Large intestine (tissue), 3 donors: ENCODE measurements at regions not wholly inside any gene's neighbourhood (a gene's known extent, or its start where the extent isn't known, plus 50 kb on each side); places are given as distances from the start of the nearest gene placed in this dataset.

Source experiments
- DNase-seq, 2 donors: peaks; one replicate each; pipeline versions ENCODE4 v3.0.0 to v3.0.0-alpha.2; 2013
- H3K27ac ChIP-seq: one replicate; pipeline ENCODE4 v1.5.1; 2013; ENCODE audit warnings: low read length
- H3K27me3 ChIP-seq: 2 replicates; pipeline ENCODE4 v1.6.1; 2013; ENCODE audit warnings: low read length; ENCODE audit not compliant: control insufficient read depth, insufficient read depth
- H3K36me3 ChIP-seq: 2 replicates; pipeline ENCODE4 v1.6.1; 2013; ENCODE audit warnings: low read length; ENCODE audit not compliant: control insufficient read depth, insufficient read depth
- H3K4me1 ChIP-seq: one replicate; pipeline ENCODE4 v1.6.1; 2013; ENCODE audit warnings: low read length; ENCODE audit not compliant: control insufficient read depth, insufficient read depth
- H3K4me3 ChIP-seq: one replicate; pipeline ENCODE4 v1.5.1; 2013; ENCODE audit warnings: low read length
- H3K9me3 ChIP-seq: one replicate; pipeline ENCODE4 v1.6.1; 2013; ENCODE audit warnings: mild to moderate bottlenecking, low read depth, low read length, moderate library complexity; ENCODE audit not compliant: control insufficient read depth
- WGBS: methylation state at CpG from one replicate; pipeline ENCODE4 v1.1.5; 2013; ENCODE audit warnings: low lambda C conversion rate; ENCODE audit not compliant: insufficient coverage; 5-methylcytosine and 5-hydroxymethylcytosine counted together

DNA sequence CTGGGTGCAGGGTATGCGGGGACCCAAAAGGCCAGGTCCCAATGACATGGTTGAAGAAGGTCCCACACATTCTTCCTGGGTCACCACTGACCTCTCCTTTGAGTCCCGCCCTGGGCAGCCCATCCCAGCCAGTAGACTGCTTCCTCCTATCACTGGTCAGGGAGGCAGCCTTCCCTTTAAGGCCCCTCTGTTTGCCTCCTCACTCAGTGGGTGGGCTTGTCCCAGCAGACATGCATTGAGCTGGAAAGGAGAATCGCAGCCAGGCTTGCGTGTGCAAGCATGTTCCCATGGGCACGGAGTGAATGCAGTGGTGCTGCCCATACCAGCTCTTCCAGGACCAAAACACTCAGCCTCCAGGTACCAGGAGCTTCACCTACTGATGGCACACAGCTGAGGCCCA, 162.4 kb upstream of the SYT13 start:
- Histone ChIP-seq H3K36me3 (no peaks in the 10 kb centered on the region), H3K9me3 (no peaks in the 10 kb centered on the region), H3K27me3 (peaks cover 2% of the 10 kb centered on the region), H3K4me1 (no peaks in the 10 kb centered on the region), H3K27ac (no peak overlapping the region), H3K4me3 (no peak overlapping the region)
- no CpG with 5 or more reads among the region's 5 CpGs for WGBS
- no peak for DNase-seq

DNA sequence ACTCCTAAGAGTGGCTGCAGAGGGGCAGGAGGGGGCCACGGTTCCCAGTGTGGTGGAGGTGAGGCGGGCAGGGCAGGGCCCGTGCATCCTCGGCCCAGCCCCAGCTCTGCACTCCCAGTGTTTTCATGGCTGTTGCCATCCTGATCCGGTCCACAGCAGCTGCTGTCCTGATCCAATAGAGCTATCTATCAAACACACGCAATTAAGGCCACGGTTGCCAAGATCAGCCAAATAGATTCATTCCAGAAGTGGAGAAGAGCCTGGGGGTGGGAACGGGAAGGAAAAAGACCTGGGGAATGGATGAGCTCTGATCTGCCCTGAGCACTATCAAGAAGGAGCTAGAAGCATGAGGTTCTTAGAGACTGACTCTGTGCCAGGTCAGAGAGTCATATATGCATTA, 160.9 kb upstream of the SYT13 start:
- Histone ChIP-seq H3K27me3 (peaks cover 2% of the 10 kb centered on the region), H3K4me3 (no peak overlapping the region), H3K4me1 (no peaks in the 10 kb centered on the region), H3K36me3 (no peaks in the 10 kb centered on the region), H3K9me3 (no peaks in the 10 kb centered on the region), H3K27ac (no peak overlapping the region)
- no CpG with 5 or more reads among the region's 8 CpGs for WGBS
- DNase-seq = no peak

DNA sequence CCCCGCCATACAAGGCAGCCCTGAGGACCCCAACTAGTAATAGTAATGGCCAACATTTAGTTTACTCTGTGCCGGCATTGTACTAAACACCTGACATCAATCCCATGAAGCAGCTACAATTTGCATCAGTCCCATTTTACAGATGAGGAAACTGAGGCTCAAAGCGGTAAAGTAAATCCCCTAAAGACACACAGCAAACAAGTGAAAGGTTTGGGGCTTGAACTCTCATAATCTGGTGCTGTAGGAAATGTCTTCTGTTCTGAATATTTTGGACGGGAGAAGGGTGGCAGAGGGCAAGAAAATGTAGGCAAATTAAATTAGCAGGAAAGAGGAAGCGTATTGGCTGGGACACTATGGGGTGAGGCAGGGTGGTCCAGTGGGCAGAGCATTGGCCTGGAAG, 160.3 kb upstream of the SYT13 start:
- Histone ChIP-seq H3K36me3 (no peaks in the 10 kb centered on the region), H3K27ac (no peak overlapping the region), H3K27me3 (peaks cover 4% of the 10 kb centered on the region), H3K4me1 (no peaks in the 10 kb centered on the region), H3K4me3 (no peak overlapping the region), H3K9me3 (no peaks in the 10 kb centered on the region)
- WGBS = no CpG with 5 or more reads among the region's 5 CpGs
- no peak for DNase-seq

DNA sequence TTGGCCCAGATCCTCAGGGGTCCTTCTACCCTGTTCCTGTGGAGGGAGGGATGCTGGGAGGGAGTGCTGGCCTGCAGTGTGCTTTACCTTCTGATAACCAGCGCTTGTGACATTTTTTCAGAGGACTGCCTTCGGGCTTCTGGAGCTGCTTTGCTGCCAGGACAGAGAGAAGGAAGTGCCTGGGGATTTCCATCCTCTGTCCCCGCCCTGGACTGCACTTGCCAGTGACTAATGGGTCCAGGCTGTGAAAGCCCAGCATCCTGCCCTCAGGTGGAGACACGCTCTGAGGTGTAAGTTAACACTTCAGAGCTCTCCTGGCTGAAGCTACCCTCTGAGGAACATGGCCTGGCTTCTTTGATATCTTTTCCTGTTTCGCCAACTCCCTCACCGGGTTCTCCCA, 158.7 kb upstream of the SYT13 start:
- Histone ChIP-seq H3K27me3 (peaks cover 8% of the 10 kb centered on the region), H3K36me3 (no peaks in the 10 kb centered on the region), H3K4me1 (no peaks in the 10 kb centered on the region), H3K9me3 (no peaks in the 10 kb centered on the region), H3K27ac (no peak overlapping the region), H3K4me3 (no peak overlapping the region)
- no peak for DNase-seq
- WGBS = no CpG with 5 or more reads among the region's 6 CpGs

DNA sequence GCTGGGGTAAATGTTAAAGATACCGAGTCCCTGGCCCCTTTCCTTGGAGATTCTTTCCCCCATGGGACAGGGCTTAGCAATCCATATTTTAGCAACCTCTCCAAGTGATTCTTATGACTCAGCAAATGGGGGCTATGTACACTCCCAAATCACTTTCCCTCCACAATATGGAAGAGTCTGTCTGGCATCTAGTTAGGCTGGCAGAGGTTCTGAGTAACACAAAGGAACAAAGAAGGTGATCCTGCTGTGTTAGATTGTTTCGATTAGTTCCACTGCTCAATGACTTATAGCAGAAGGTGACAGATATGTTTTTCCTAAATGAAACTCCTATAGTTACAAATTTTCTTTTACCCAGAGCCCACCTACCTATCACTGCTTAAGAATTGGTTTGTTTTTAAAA, 154.0 kb upstream of the SYT13 start:
- H3K36me3 ChIP-seq = no peaks in the 10 kb centered on the region
- H3K27ac ChIP-seq = no peak overlapping the region
- no peak overlapping the region for H3K4me3 ChIP-seq
- no peaks in the 10 kb centered on the region for H3K4me1 ChIP-seq
- no CpG with 5 or more reads among the region's 2 CpGs for WGBS
- peaks cover 15% of the 10 kb centered on the region for H3K27me3 ChIP-seq
- no peaks in the 10 kb centered on the region for H3K9me3 ChIP-seq
- DNase-seq = no peak

DNA sequence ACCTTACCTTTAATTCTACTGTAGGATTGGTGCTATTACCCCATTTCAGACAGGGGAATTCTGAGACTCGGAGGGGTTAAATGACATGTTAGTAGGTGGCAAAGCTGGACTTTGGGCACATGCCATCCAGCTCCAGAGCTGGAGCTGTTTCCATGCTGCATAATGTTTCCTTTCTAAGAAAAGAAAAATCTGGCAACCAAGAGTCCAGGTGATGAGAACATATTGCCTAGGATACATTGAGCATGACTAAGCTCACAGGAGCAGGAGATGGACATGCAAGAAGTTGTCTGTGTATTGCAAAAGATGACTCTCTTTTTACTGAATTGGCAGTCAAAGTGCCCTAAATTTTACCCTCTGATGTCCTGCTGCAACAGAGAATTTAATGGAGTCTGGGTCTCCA, 150.8 kb upstream of the SYT13 start:
- Histone ChIP-seq H3K4me1 (no peaks in the 10 kb centered on the region), H3K9me3 (no peaks in the 10 kb centered on the region), H3K27ac (no peak overlapping the region), H3K36me3 (no peaks in the 10 kb centered on the region), H3K27me3 (peaks cover 23% of the 10 kb centered on the region), H3K4me3 (no peak overlapping the region)
- DNase-seq = no peak
- WGBS = no CpG with 5 or more reads among the region's 1 CpG

DNA sequence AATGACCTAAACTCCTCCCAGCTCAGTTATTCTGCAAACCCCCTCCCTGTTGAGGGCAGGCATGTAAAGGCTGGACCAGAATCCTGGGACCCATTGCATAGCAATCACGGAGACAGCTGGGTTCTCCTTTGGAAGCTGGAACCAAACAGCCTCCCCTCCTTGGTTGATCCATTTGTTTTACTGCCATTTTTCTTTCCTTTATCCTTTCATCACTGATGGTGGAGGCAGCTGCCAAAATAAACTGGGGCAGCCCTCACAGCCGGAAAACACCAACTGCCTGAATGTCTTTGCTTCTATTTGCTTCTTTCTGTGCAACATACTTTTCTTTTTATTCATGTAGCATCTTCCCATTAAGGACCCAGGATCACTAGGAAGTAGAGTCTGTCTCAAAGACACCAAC, 150.0 kb upstream of the SYT13 start:
- no peaks in the 10 kb centered on the region for H3K9me3 ChIP-seq
- peaks cover 21% of the 10 kb centered on the region for H3K27me3 ChIP-seq
- no peaks in the 10 kb centered on the region for H3K36me3 ChIP-seq
- WGBS = no CpG with 5 or more reads among the region's 2 CpGs
- no peak overlapping the region for H3K27ac ChIP-seq
- H3K4me3 ChIP-seq = no peak overlapping the region
- no peaks in the 10 kb centered on the region for H3K4me1 ChIP-seq
- no peak for DNase-seq

DNA sequence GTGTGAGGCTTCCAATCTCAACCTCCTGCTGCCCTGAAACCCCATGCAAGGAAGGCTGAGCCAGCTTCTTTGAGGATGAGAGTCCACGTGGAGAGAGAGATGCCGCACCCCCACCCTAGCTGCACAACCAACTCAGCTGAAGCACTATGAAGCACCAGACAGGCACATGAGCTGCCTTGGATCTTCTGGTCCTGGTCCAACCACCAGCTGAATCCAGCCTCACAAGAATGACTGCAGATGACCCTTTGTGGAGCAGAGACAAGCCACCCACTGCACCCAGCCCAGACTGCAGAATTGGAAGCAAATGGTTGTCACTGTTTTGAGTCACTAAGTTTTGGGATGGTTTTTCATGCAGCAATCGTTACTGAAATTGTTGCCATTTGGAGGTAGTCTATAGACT, 149.6 kb upstream of the SYT13 start:
- H3K36me3 ChIP-seq = no peaks in the 10 kb centered on the region
- no peak overlapping the region for H3K4me3 ChIP-seq
- H3K27ac ChIP-seq = no peak overlapping the region
- no peaks in the 10 kb centered on the region for H3K9me3 ChIP-seq
- WGBS = no CpG with 5 or more reads among the region's 3 CpGs
- H3K4me1 ChIP-seq = no peaks in the 10 kb centered on the region
- H3K27me3 ChIP-seq = peaks cover 18% of the 10 kb centered on the region
- DNase-seq = no peak

DNA sequence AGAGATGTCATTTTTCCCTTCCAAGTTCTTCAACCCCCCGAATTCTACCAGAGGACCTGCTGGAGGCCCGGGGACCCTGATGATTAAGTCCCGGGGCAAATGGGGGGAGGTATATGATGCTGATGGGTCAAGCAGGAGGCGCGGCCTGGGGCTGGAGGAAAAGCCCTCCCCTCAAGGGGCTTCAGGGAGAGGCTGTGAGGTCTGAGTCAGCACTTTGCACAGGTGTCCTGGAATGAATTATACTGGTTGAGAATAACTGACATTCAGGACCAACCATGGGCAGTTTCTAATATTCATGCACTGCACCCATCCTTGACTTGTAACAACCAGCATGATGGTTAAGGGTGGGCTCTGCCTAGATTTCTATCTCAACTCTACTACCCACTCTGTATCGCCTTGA, 146.8 kb upstream of the SYT13 start:
- no peaks in the 10 kb centered on the region for H3K4me1 ChIP-seq
- WGBS = no CpG with 5 or more reads among the region's 6 CpGs

DNA sequence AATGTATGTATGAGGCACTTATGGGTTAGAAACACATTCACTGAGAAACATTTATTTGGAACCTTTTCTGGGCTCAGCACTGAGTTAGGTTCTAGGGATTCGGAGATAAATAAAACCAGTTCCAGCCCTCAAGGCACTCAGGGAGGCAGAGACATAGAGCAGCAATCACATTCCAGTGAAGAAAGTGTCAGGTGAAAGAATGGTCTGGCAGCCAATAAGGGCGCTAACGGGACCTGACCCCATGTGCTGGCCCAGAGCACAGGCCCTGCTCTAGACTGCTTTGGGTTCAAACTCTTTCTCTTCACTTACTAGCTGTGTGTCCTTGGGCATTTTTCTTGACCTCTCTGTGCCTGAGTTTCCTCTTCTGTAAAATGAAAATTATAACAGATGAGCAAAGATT, 146.0 kb upstream of the SYT13 start:
- Histone ChIP-seq H3K27me3 (peaks cover 17% of the 10 kb centered on the region), H3K4me3 (no peak overlapping the region), H3K4me1 (no peaks in the 10 kb centered on the region), H3K27ac (no peak overlapping the region), H3K9me3 (no peaks in the 10 kb centered on the region), H3K36me3 (no peaks in the 10 kb centered on the region)
- DNase-seq = no peak
- no CpG with 5 or more reads among the region's 3 CpGs for WGBS

More for the DNA sequence above, 146.8 kb upstream of the SYT13 start:
- no peak for DNase-seq
- no peak overlapping the region for H3K27ac ChIP-seq
- peaks cover 17% of the 10 kb centered on the region for H3K27me3 ChIP-seq
- H3K4me3 ChIP-seq = no peak overlapping the region
- no peaks in the 10 kb centered on the region for H3K36me3 ChIP-seq
- H3K9me3 ChIP-seq = no peaks in the 10 kb centered on the region

DNA sequence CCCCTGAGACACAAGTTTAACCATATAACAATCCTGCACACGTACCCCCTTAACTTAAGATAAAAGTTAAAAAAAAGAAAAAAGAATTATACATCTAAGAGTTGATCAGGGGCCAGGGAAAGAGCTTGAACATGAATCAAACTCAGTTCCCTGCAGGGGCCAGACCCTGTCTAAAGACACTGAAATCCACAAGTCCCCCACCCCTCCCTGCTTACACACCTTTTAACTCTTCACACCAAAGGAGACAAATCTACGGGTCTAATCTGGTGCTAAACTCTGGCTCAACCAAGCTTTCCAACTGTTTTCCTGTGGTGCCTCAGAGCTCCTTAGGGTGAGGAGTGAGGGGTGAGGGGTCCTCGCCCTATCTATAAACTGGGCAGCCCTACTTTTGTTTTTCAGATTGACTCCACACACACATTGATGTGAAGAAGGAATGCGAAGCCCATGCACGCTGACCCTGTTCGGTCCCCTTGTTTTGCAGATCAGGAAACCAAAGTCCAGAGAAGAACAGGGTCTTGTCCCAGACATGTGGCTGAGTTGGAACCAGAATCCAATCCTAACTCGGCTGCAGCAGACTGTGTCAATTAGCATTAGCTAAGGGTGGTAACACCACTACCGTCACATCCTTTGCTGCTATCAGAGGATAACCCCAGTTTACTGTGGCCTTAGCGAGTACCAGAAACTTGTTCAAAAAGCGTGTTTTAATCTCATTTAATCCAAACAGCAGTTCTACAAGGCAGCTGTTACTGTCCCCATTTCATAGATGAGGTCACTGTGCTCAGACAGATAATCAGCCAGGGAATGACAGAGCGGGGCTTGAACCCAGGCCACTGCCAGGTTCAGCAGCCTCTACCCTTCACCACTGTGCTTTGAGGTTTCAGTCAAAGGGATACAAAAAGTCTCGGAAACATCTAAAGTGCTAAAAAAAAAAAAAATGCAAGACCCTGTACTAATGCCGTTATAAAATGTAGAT, 145.2 kb upstream of the SYT13 start:
- no peak overlapping the region for H3K4me3 ChIP-seq
- H3K36me3 ChIP-seq = no peaks in the 10 kb centered on the region
- H3K9me3 ChIP-seq = no peaks in the 10 kb centered on the region
- no peak overlapping the region for H3K27ac ChIP-seq
- H3K4me1 ChIP-seq = no peaks in the 10 kb centered on the region
- H3K27me3 ChIP-seq = peaks cover 17% of the 10 kb centered on the region
- 100% methylated on average over 1 of the region's 13 CpGs for WGBS
- no peak for DNase-seq
